Testis (tissue), 2 donors: ENCODE measurements at regions not wholly inside any gene's neighbourhood (a gene's known extent, or its start where the extent isn't known, plus 50 kb on each side); places are given as distances from the start of the nearest gene placed in this dataset.

Experiments used
- DNase-seq: peaks from one replicate; pipeline ENCODE4 v3.0.0-alpha.2; 2019
- H3K27ac ChIP-seq, 2 donors: fragments of 200-600 bp; sonication (generic); one replicate each; pipeline ENCODE4 v1.5.1; 2019
- H3K27me3 ChIP-seq: fragments of 200-600 bp; sonication (generic); one replicate; pipeline ENCODE4 v1.5.1; 2019
- H3K36me3 ChIP-seq: fragments of 200-600 bp; sonication (generic); one replicate; pipeline ENCODE4 v1.5.1; 2017; ENCODE audit warnings: low read depth; ENCODE audit errors: missing control alignments
- H3K4me1 ChIP-seq: fragments of 200-600 bp; sonication (generic); one replicate; pipeline ENCODE4 v1.5.1; 2019
- H3K4me3 ChIP-seq, 2 donors: fragments of 200-600 bp; sonication (generic); one replicate each; pipeline ENCODE4 v1.5.1; 2017 to 2019
- H3K9me3 ChIP-seq: fragments of 200-600 bp; sonication (generic); one replicate; pipeline ENCODE4 v1.5.1; 2017
- CTCF ChIP-seq, 3 experiments: fragments of 450-650 bp in 2 of 3; fragments of 200-600 bp in 1 of 3; sonication (generic) in 1 of 3; IDR thresholded peaks; one replicate each; pipeline ENCODE4 v1.5.1; 2016 to 2019; ENCODE audit warnings: antibody characterized with exemption in 3 of 3, mild to moderate bottlenecking in 2 of 3, moderate library complexity in 1 of 3
- POLR2A ChIP-seq: fragments of 450-650 bp; IDR thresholded peaks from one replicate; pipeline ENCODE4 v1.6.1; 2017; ENCODE audit warnings: antibody characterized with exemption, mild to moderate bottlenecking, moderate library complexity
- WGBS, 2 donors: methylation state at CpG; one replicate each; pipeline ENCODE4 v1.1.5; 2018; 5-methylcytosine and 5-hydroxymethylcytosine counted together
- intact Hi-C: fragments of 100-400 bp; cut with DNase I; formaldehyde crosslinking; loops from one replicate; pipeline ENCODE4 v1.15.1; 2023; ENCODE audit warnings: low total_unique reads

- peaks cover 19% of the 10 kb centered on the region for H3K4me1 ChIP-seq
- WGBS, 2 donors, result 41 to 49% methylated on average over 1 of the region's 1 CpG
Observed at GRCh38 chr11:86153439-86153838, 84.6 kb upstream of the PICALM start.

GRCh38 chr11:86152901-86153300 is 84.0 kb upstream of the PICALM start:
- H3K4me1 ChIP-seq, result peaks cover 19% of the 10 kb centered on the region
- TF ChIP-seq POLR2A, result no peak
- no peak for TF ChIP-seq CTCF (IDR thresholded peaks at IDR 0.05)
- H3K27me3 ChIP-seq, result no peaks in the 10 kb centered on the region
- H3K4me3 ChIP-seq, result no peak overlapping the region
- no peak overlapping the region for H3K27ac ChIP-seq
- no peaks in the 10 kb centered on the region for H3K36me3 ChIP-seq
- WGBS, 2 donors, result 93 to 98% methylated on average over 2 of the region's 2 CpGs
- intact Hi-C loops, result no loop called here
- H3K9me3 ChIP-seq, result no peaks in the 10 kb centered on the region
- no peak for DNase-seq

More at GRCh38 chr11:86153439-86153838, 84.6 kb upstream of the PICALM start:
- H3K27me3 ChIP-seq, result no peaks in the 10 kb centered on the region
- H3K27ac ChIP-seq, result no peak overlapping the region
- no peaks in the 10 kb centered on the region for H3K9me3 ChIP-seq
- H3K4me3 ChIP-seq, result no peak overlapping the region
- TF ChIP-seq POLR2A (no peak), CTCF (IDR thresholded peaks at IDR 0.05) (no peak)
- intact Hi-C loops, result no loop called here
- H3K36me3 ChIP-seq, result no peaks in the 10 kb centered on the region
- no peak for DNase-seq

GRCh38 chr11:86152006-86152862 is 83.3 kb upstream of the PICALM start:
- TF ChIP-seq CTCF (IDR thresholded peaks at IDR 0.05) (no peak), POLR2A (no peak)
- H3K9me3 ChIP-seq, result no peaks in the 10 kb centered on the region
- DNase-seq, result no peak
- H3K27me3 ChIP-seq, result no peaks in the 10 kb centered on the region
- peak overlapping the region in 1 of 2 donors; percentile 12 for H3K27ac ChIP-seq
- WGBS, 2 donors, result 43 to 52% methylated on average over 2 of the region's 2 CpGs
- no peaks in the 10 kb centered on the region for H3K36me3 ChIP-seq
- intact Hi-C loops, result no loop called here
- peaks cover 19% of the 10 kb centered on the region for H3K4me1 ChIP-seq
- no peak overlapping the region for H3K4me3 ChIP-seq

- intact Hi-C loops, result no loop called here
- peaks cover 19% of the 10 kb centered on the region for H3K4me1 ChIP-seq
- 26 to 30% methylated on average over 3 of the region's 3 CpGs for WGBS, 2 donors
Observed at GRCh38 chr11:86151174-86152005, 82.5 kb upstream of the PICALM start.

More at GRCh38 chr11:86151174-86152005, 82.5 kb upstream of the PICALM start:
- TF ChIP-seq CTCF (IDR thresholded peaks at IDR 0.05), result no peak
- TF ChIP-seq POLR2A, result no peak
- DNase-seq, result peak; percentile 40
- Histone ChIP-seq H3K36me3 (no peaks in the 10 kb centered on the region), H3K9me3 (no peaks in the 10 kb centered on the region), H3K27ac (peak overlapping the region; percentile 12 to 39), H3K4me3 (no peak overlapping the region), H3K27me3 (no peaks in the 10 kb centered on the region)
